HL-60 (cell line): ENCODE measurements at regions not wholly inside any gene's neighbourhood (a gene's known extent, or its start where the extent isn't known, plus 50 kb on each side); places are given as distances from the start of the nearest gene placed in this dataset.

ENCODE experiments used
- DNase-seq, 2 experiments: peaks; one replicate each; pipeline ENCODE4 v3.0.0-alpha.2; 2010 to 2020; ENCODE audit warnings: low read depth in 1 of 2, low spot score in 1 of 2
- H3K27ac ChIP-seq: fragments of 250-450 bp; sonication (Bioruptor Pico); replicated peaks from 2 replicates; pipeline ENCODE4 v1.5.1; 2020; ENCODE audit warnings: mild to moderate bottlenecking, moderate library complexity
- H3K27me3 ChIP-seq: fragments of 250-450 bp; sonication (Bioruptor Pico); 2 replicates; pipeline ENCODE4 v1.5.1; 2021; ENCODE audit warnings: mild to moderate bottlenecking, moderate library complexity; ENCODE audit not compliant: insufficient read depth, poor library complexity, severe bottlenecking
- H3K4me3 ChIP-seq: replicated peaks from 2 replicates; pipeline ENCODE4 v1.5.1; 2011; ENCODE audit warnings: mild to moderate bottlenecking, control low read depth, low read length; ENCODE audit not compliant: insufficient read depth
- GABPA ChIP-seq: IDR thresholded peaks from 2 replicates; pipeline ENCODE4 v1.6.1; 2012; ENCODE audit warnings: low read depth
- POLR2AphosphoS5 ChIP-seq: IDR thresholded peaks from 2 replicates; pipeline ENCODE4 v1.6.1; 2012; ENCODE audit warnings: low read depth
- SPI1 ChIP-seq: IDR thresholded peaks from 2 replicates; pipeline ENCODE4 v1.6.1; 2012; ENCODE audit warnings: low read depth, mild to moderate bottlenecking, borderline replicate concordance
- TF ChIP-seq, protein P1 (sequence below): IDR thresholded peaks from one replicate; pipeline ENCODE4 v1.5.1; 2011; ENCODE audit warnings: low read length, control low read depth, inconsistent platforms; ENCODE audit not compliant: insufficient read depth
- TF ChIP-seq, protein P2 (sequence below): IDR thresholded peaks from 2 replicates; pipeline ENCODE4 v1.6.1; 2012; ENCODE audit warnings: low read depth; ENCODE audit not compliant: insufficient replicate concordance

DNA sequence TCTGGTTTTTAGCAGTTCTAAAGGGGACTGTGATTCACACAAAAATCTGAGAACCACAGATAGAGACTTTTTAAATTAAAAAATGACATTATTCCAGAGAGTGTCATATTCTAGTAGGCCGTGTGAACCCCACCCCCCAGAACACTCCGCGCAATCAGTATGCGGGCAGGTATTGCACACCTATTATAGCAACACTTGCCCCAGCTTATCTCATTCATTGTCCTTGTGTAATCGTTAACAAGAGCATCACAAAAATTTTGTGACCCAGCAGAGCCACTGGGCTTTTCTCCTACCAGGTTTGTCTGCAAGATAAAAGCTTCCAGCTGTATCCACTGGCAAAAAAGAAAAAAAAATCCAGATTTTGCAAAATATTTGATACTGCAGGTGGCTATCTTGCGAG is 394.1 kb upstream of the SMIM31 start:
- H3K27ac ChIP-seq: no peak overlapping the region
- no peak overlapping the region for H3K4me3 ChIP-seq
- H3K27me3 ChIP-seq: no peaks in the 10 kb centered on the region
- DNase-seq: no peak
- TF ChIP-seq, protein P1, sequence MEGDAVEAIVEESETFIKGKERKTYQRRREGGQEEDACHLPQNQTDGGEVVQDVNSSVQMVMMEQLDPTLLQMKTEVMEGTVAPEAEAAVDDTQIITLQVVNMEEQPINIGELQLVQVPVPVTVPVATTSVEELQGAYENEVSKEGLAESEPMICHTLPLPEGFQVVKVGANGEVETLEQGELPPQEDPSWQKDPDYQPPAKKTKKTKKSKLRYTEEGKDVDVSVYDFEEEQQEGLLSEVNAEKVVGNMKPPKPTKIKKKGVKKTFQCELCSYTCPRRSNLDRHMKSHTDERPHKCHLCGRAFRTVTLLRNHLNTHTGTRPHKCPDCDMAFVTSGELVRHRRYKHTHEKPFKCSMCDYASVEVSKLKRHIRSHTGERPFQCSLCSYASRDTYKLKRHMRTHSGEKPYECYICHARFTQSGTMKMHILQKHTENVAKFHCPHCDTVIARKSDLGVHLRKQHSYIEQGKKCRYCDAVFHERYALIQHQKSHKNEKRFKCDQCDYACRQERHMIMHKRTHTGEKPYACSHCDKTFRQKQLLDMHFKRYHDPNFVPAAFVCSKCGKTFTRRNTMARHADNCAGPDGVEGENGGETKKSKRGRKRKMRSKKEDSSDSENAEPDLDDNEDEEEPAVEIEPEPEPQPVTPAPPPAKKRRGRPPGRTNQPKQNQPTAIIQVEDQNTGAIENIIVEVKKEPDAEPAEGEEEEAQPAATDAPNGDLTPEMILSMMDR: no peak
- TF ChIP-seq, protein P2, sequence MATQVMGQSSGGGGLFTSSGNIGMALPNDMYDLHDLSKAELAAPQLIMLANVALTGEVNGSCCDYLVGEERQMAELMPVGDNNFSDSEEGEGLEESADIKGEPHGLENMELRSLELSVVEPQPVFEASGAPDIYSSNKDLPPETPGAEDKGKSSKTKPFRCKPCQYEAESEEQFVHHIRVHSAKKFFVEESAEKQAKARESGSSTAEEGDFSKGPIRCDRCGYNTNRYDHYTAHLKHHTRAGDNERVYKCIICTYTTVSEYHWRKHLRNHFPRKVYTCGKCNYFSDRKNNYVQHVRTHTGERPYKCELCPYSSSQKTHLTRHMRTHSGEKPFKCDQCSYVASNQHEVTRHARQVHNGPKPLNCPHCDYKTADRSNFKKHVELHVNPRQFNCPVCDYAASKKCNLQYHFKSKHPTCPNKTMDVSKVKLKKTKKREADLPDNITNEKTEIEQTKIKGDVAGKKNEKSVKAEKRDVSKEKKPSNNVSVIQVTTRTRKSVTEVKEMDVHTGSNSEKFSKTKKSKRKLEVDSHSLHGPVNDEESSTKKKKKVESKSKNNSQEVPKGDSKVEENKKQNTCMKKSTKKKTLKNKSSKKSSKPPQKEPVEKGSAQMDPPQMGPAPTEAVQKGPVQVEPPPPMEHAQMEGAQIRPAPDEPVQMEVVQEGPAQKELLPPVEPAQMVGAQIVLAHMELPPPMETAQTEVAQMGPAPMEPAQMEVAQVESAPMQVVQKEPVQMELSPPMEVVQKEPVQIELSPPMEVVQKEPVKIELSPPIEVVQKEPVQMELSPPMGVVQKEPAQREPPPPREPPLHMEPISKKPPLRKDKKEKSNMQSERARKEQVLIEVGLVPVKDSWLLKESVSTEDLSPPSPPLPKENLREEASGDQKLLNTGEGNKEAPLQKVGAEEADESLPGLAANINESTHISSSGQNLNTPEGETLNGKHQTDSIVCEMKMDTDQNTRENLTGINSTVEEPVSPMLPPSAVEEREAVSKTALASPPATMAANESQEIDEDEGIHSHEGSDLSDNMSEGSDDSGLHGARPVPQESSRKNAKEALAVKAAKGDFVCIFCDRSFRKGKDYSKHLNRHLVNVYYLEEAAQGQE: no peak
- TF ChIP-seq POLR2AphosphoS5: no peak
- TF ChIP-seq GABPA: no peak
- TF ChIP-seq SPI1: no peak

DNA sequence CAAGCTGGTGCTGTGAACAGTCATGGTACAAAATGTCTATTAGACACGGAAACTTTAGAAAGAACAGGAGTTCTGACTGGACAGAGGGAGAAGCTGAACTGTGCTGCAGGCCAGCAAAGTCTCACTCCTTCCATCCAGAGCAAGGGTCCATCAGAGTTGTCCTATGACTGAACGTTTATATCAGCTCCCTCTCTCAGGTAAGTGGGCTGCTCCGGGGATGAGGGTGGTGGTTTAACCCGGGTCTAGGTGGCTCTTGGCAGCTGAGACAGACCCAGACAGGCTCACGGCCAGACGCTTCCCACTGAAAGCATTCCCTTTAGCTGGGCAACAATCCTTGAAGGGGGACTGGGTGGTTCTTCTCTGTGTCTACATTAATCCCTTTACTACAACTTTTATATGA is 385.0 kb upstream of the SMIM31 start:
- TF ChIP-seq POLR2AphosphoS5 (no peak), GABPA (no peak), SPI1 (no peak)
- TF ChIP-seq, protein P1: no peak
- no peak for DNase-seq
- Histone ChIP-seq H3K27me3 (no peaks in the 10 kb centered on the region), H3K27ac (no peak overlapping the region), H3K4me3 (no peak overlapping the region)

DNA sequence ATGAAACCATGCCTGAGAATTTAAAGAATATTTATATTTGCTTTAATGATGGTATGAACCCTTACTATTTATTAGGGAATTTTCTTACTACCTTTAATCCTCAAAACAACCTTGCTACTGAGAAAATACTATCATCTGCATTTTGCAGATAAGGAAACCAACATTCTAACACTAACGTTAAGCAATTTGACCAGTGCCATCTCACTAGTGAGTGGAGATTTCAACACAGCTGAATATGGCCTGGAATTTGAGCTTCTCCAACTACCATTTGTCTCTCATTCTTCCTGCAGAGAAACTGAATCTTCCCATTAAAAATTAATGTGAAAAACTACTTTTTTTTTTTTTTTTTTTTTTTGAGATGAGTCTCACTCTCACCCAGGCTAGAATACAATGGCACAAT is 380.9 kb upstream of the SMIM31 start:
- Histone ChIP-seq H3K4me3 (no peak overlapping the region), H3K27ac (no peak overlapping the region), H3K27me3 (no peaks in the 10 kb centered on the region)
- TF ChIP-seq, protein P1: no peak
- TF ChIP-seq SPI1 (no peak), POLR2AphosphoS5 (no peak), GABPA (no peak)
- TF ChIP-seq, protein P2: no peak
- DNase-seq: no peak

DNA sequence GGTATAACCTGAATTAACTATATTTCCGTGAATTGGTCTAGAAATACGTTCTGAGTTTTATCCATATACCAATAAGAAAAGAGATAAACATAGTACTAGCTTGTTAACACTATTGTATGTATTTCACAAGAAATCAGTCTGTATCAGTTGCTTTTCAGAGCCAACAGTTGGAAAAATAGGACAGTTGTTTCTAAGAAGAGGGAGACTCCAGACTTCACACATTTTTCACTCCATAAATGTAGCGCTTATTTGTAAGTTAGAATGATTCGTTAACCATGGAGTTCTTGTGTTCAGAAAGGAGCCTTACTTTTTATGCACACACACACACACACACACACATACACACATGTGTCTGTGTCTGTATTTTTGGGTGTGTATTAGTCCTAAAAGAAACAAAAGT is 376.7 kb upstream of the SMIM31 start:
- Histone ChIP-seq H3K27ac (no peak overlapping the region), H3K27me3 (no peaks in the 10 kb centered on the region), H3K4me3 (no peak overlapping the region)
- TF ChIP-seq, protein P1: no peak
- TF ChIP-seq, protein P2: no peak
- TF ChIP-seq POLR2AphosphoS5 (no peak), SPI1 (no peak), GABPA (no peak)
- DNase-seq: no peak
